ENCODE measurements at regions not wholly inside any gene's neighbourhood (a gene's known extent, or its start where the extent isn't known, plus 50 kb on each side); places are given as distances from the start of the nearest gene placed in this dataset.
"Not testable (repeated sequence)": the region's sequence is repeated elsewhere in the genome, so short reads cannot be mapped to it uniquely, and the experiment has no call there.

DNA sequence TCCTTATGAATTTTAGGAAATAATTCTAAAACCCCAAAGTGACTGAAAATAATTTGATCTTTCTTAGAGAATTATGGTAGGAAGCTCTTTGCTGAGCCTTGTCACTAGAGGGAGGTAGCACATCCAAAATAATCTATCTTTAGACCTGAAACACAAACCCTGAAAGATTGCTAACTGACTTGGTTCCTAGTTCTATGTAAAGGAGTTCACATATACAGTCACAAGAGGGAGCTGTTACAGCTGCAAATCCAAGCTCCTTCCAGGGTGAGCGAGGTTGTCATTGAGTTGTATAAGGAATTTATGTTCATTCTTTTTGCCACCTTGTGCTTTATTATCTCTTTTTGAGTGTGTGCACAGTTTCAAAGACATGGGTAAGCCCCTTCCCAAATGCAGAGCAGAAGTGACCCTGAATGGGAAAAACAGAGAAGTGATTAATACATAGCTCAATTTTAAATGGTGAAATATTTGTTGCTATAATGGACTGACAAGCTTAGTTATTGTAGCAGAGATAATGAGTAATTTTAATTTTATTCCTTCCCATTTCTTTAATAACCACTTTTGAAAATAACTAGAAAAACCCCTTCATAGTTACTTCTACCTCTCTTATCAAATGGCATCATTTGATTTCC, 387.9 kb downstream of the DAD1 start:
- no peaks in the 10 kb centered on the region for H3K4me1 ChIP-seq
- intact Hi-C loops (cut with DNase I), result no loop called here
- no peak overlapping the region for H3K4me3 ChIP-seq
- ATAC-seq (peak in 2 of 8 donors; percentile 34 to 58), DNase-seq (no peak)
- 7 to 11% methylated on average over 1 of the region's 1 CpG for WGBS, 2 donors
- H3K36me3 ChIP-seq, result no peaks in the 10 kb centered on the region
- no peaks in the 10 kb centered on the region for H3K27me3 ChIP-seq
- no peak overlapping the region for H3K27ac ChIP-seq
- peaks cover 0 to 20% (median 0%) of the 10 kb centered on the region in 11 donors for H3K9me3 ChIP-seq
- TF ChIP-seq, protein P1, sequence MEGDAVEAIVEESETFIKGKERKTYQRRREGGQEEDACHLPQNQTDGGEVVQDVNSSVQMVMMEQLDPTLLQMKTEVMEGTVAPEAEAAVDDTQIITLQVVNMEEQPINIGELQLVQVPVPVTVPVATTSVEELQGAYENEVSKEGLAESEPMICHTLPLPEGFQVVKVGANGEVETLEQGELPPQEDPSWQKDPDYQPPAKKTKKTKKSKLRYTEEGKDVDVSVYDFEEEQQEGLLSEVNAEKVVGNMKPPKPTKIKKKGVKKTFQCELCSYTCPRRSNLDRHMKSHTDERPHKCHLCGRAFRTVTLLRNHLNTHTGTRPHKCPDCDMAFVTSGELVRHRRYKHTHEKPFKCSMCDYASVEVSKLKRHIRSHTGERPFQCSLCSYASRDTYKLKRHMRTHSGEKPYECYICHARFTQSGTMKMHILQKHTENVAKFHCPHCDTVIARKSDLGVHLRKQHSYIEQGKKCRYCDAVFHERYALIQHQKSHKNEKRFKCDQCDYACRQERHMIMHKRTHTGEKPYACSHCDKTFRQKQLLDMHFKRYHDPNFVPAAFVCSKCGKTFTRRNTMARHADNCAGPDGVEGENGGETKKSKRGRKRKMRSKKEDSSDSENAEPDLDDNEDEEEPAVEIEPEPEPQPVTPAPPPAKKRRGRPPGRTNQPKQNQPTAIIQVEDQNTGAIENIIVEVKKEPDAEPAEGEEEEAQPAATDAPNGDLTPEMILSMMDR (IDR thresholded peaks at IDR 0.05), result peak in 7 of 9 donors; percentile 54 to 66 (median 58)

DNA sequence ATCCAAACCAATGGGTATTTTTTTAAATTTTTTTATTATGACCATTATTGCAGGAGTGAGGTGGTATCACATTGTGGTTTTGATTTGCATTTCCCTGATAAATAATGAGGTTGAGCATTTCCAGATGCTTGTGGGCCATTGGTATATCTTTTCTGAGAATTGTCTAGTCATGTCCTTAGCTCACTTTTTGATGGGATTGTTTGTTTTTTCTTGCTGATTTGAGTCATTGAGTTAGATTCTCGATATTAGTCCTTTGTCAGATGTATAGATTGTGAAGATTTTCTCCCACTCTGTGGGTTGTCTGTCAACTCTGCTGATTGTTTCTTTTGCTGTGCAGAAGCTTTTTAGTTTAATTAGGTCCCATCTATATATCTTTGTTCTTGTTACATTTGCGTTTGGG, 388.9 kb downstream of the DAD1 start:
- H3K27me3 ChIP-seq; ATAC-seq; H3K27ac ChIP-seq; DNase-seq; H3K4me1 ChIP-seq; H3K4me3 ChIP-seq; intact Hi-C loops (cut with DNase I); H3K36me3 ChIP-seq: not testable (repeated sequence)
- H3K9me3 ChIP-seq, result peaks cover 0 to 20% (median 0%) of the 10 kb centered on the region in 11 donors
- 85 to 93% methylated on average over 2 of the region's 2 CpGs for WGBS, 2 donors

DNA sequence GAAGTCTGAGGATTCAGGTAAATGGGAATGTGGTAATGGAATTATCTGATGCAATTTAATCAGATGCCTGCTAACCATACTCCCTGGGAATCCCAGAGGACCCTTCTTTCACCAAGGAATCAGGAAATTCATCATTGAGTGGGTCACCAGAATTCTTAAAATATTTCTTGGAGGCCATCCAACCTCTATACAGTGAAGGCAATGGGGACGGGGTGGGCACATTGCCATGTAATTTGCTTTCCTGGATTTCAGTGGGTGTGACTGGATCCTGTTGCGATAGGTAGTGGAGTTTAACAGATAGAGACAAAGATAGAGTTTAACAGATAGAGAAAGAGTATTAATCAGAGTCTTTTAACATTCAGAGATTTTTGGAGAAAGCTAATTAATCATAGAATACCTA, 394.4 kb downstream of the DAD1 start:
- H3K36me3 ChIP-seq, result no peaks in the 10 kb centered on the region
- intact Hi-C loops (cut with DNase I), result no loop called here
- TF ChIP-seq, protein P1 (IDR thresholded peaks at IDR 0.05), result no peak
- WGBS, 2 donors, result 24 to 31% methylated on average over 2 of the region's 2 CpGs
- no peaks in the 10 kb centered on the region for H3K27me3 ChIP-seq
- DNase-seq (no peak), ATAC-seq (no peak)
- H3K27ac ChIP-seq, result no peak overlapping the region
- no peak overlapping the region for H3K4me3 ChIP-seq
- H3K4me1 ChIP-seq, result no peaks in the 10 kb centered on the region
- H3K9me3 ChIP-seq, result peaks cover 0 to 18% (median 0%) of the 10 kb centered on the region in 11 donors

DNA sequence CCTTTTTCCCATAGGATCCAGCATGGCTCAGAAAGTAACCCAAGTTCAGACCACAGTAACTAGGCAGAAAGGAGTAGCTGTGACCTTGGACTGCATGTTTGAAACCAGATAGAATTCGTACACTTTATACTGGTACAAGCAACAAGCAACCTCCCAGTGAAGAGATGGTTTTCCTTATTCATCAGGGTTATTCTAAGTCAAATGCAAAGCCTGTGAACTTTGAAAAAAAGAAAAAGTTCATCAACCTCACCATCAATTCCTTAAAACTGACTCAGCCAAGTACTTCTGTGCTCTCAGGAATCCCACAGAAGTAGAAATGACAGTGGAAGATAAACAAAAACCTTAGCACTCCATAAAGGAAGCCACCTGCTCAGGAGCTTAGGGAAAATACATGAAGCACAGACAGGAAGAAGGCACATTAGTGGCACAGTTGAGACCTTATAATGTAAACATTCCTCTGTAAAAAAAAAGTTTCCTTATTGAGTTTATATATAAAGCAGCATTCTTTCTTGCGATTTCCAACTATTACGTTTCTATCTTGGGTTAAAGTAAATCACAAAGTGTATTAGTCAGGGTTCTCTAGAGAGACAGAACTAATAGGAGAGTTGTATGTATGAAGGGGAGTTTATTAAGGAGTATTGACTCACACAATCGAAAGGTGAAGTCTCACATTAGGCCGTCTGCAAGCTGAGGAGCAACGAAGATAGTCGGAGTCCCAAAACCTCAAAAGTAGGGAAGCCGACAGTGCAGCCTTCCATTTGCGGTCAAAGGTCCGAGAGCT, 398.4 kb downstream of the DAD1 start:
- intact Hi-C loops (cut with DNase I), result no loop called here
- H3K4me3 ChIP-seq, result no peak overlapping the region
- no peak overlapping the region for H3K27ac ChIP-seq
- DNase-seq (no peak), ATAC-seq (no peak)
- WGBS, 2 donors, result 83 to 85% methylated on average over 10 of the region's 10 CpGs
- no peaks in the 10 kb centered on the region for H3K4me1 ChIP-seq
- no peaks in the 10 kb centered on the region for H3K27me3 ChIP-seq
- no peaks in the 10 kb centered on the region for H3K36me3 ChIP-seq
- no peaks in the 10 kb centered on the region for H3K9me3 ChIP-seq
- TF ChIP-seq, protein P1 (IDR thresholded peaks at IDR 0.05), result no peak

DNA sequence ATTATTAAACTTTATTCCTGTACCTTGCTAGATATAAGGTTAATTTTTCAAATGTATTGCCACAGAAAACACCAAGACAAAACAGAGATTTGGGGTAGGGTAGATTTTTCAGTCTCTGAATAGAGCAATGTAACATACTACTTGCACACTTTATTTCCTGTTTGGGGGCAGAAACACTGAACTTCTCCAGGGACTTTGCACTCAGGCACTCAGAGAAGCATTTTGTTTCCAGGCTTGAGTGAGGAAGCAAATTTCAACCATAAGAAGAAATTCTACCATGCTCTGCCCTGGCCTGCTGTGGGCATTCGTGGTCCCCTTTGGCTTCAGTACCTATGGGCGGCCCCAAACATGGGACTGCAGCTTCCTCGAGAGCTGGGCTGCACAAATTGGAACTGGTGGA, 399.1 kb downstream of the DAD1 start:
- DNase-seq (no peak), ATAC-seq (no peak)
- TF ChIP-seq, protein P1 (IDR thresholded peaks at IDR 0.05), result no peak
- no peaks in the 10 kb centered on the region for H3K36me3 ChIP-seq
- no peak overlapping the region for H3K4me3 ChIP-seq
- 80 to 83% methylated on average over 3 of the region's 3 CpGs for WGBS, 2 donors
- intact Hi-C loops (cut with DNase I), result no loop called here
- no peaks in the 10 kb centered on the region for H3K9me3 ChIP-seq
- H3K27me3 ChIP-seq, result no peaks in the 10 kb centered on the region
- no peaks in the 10 kb centered on the region for H3K4me1 ChIP-seq
- no peak overlapping the region for H3K27ac ChIP-seq
